ENCODE measurements at regions not wholly inside any gene's neighbourhood (a gene's known extent, or its start where the extent isn't known, plus 50 kb on each side); places are given as distances from the start of the nearest gene placed in this dataset.

DNA sequence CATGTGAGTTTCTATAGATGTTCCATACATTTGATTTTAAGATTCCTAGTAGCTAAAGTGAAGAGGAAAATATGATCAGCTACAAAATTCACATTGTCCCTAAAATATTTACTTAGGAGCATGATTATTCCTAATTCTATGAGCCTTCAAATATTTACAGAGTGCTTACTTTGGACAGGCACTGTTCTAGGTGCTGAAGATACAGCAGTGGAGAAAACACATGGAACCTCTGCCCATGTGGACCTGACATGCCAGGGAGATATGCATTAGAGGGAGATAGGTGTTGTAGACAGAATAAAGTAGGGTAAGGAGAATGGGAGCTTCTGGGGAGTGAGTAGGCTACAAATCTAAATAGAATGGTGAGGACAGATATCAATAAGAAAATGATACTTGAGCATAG lies 62.6 kb upstream of the TACR1 start:
- no peak for TF ChIP-seq POLR2A (IDR thresholded peaks at IDR 0.05)
- TF ChIP-seq POLR2AphosphoS5 (IDR thresholded peaks at IDR 0.05): no peak
- TF ChIP-seq EP300 (IDR thresholded peaks at IDR 0.05): no peak
- TF ChIP-seq, protein P1, sequence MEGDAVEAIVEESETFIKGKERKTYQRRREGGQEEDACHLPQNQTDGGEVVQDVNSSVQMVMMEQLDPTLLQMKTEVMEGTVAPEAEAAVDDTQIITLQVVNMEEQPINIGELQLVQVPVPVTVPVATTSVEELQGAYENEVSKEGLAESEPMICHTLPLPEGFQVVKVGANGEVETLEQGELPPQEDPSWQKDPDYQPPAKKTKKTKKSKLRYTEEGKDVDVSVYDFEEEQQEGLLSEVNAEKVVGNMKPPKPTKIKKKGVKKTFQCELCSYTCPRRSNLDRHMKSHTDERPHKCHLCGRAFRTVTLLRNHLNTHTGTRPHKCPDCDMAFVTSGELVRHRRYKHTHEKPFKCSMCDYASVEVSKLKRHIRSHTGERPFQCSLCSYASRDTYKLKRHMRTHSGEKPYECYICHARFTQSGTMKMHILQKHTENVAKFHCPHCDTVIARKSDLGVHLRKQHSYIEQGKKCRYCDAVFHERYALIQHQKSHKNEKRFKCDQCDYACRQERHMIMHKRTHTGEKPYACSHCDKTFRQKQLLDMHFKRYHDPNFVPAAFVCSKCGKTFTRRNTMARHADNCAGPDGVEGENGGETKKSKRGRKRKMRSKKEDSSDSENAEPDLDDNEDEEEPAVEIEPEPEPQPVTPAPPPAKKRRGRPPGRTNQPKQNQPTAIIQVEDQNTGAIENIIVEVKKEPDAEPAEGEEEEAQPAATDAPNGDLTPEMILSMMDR (IDR thresholded peaks at IDR 0.05): no peak
- H3K36me3 ChIP-seq: no peaks in the 10 kb centered on the region
- no peak overlapping the region for H3K4me3 ChIP-seq
- no peaks in the 10 kb centered on the region for H3K27me3 ChIP-seq
- DNase-seq: no peak
- H3K4me1 ChIP-seq: no peaks in the 10 kb centered on the region
- no peak overlapping the region for H3K27ac ChIP-seq
- intact Hi-C loops (cut with DNase I; ENCODE audit: low total_unique reads): no loop called here
- H3K9me3 ChIP-seq: peaks cover 0 to 53% (median 21%) of the 10 kb centered on the region in 4 donors

DNA sequence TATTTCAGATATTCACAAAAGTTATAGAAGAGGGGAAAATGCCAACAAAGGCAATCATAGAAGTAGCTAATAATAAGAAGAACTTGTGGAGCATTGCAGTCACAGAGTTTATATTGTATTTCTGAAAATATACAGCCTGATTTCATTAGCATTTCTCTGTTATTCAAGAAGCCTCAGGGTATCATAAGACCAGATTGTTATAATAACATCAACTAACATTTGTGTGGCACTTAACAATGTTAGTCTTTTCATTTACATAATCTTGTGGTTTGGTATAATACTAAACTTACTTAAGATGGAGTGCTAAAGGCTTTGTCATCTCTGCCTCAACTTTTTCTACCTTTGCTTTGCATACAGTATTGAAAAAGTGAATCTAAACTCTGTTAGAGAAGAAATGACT lies 61.6 kb upstream of the TACR1 start:
- TF ChIP-seq, protein P1 (IDR thresholded peaks at IDR 0.05): no peak
- no peak for TF ChIP-seq POLR2AphosphoS5 (IDR thresholded peaks at IDR 0.05)
- TF ChIP-seq EP300 (IDR thresholded peaks at IDR 0.05): no peak
- no peak for TF ChIP-seq POLR2A (IDR thresholded peaks at IDR 0.05)
- Histone ChIP-seq H3K27me3 (no peaks in the 10 kb centered on the region), H3K4me3 (no peak overlapping the region), H3K36me3 (no peaks in the 10 kb centered on the region), H3K4me1 (no peaks in the 10 kb centered on the region), H3K27ac (no peak overlapping the region), H3K9me3 (peaks cover 0 to 44% (median 21%) of the 10 kb centered on the region in 4 donors)
- DNase-seq: no peak
- intact Hi-C loops (cut with DNase I; ENCODE audit: low total_unique reads): no loop called here

DNA sequence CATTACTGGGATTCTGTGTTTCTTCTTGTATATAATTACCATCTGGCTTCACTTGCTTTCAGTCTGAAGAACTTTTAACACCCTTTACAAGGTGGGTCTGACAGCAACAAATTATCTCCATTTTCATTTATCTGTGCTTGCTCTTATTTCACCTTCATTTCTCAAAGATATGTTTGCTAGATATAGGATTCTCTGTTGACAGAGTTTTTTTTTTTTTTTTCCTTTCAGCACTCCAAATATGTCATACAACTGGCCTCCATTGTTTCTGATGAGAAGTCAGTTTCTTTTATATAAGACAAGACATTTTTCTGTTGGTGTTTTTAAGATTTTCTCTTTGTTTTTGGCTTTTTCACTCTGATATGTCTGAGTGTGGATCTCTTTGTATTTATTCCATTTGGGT lies 59.3 kb upstream of the TACR1 start:
- no peaks in the 10 kb centered on the region for H3K4me1 ChIP-seq
- H3K9me3 ChIP-seq: peaks cover 0 to 42% (median 21%) of the 10 kb centered on the region in 4 donors
- intact Hi-C loops (cut with DNase I; ENCODE audit: low total_unique reads): no loop called here
- H3K36me3 ChIP-seq: no peaks in the 10 kb centered on the region
- TF ChIP-seq POLR2AphosphoS5 (IDR thresholded peaks at IDR 0.05): no peak
- H3K4me3 ChIP-seq: no peak overlapping the region
- H3K27me3 ChIP-seq: no peaks in the 10 kb centered on the region
- DNase-seq: no peak
- H3K27ac ChIP-seq: no peak overlapping the region

DNA sequence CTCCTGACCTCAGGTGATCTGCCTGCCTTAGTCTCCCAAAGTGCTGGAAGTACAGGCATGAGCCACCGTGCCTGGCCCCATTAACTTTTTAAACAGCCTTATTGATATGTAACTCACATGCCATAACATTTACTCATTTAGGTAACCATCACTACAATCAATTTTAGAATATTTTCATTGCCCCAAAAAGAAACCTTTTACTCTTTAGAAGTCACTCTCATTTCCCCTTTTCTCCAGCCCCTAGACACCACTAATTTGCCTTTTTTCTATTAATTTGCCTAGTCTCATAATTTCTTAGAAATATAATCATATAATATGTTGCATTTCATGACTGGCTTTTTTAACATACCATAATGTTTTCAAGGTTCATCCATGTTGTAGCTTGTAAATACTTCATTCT lies 57.2 kb upstream of the TACR1 start:
- Histone ChIP-seq H3K27ac (no peak overlapping the region), H3K4me1 (no peaks in the 10 kb centered on the region), H3K4me3 (no peak overlapping the region), H3K36me3 (no peaks in the 10 kb centered on the region), H3K9me3 (peaks cover 0 to 30% (median 20%) of the 10 kb centered on the region in 4 donors), H3K27me3 (no peaks in the 10 kb centered on the region)
- no peak for TF ChIP-seq POLR2AphosphoS5 (IDR thresholded peaks at IDR 0.05)
- intact Hi-C loops (cut with DNase I; ENCODE audit: low total_unique reads): no loop called here
- WGBS, 5 donors: 67 to 83% (median 78%) methylated on average over 1 of the region's 1 CpG
- DNase-seq: no peak

DNA sequence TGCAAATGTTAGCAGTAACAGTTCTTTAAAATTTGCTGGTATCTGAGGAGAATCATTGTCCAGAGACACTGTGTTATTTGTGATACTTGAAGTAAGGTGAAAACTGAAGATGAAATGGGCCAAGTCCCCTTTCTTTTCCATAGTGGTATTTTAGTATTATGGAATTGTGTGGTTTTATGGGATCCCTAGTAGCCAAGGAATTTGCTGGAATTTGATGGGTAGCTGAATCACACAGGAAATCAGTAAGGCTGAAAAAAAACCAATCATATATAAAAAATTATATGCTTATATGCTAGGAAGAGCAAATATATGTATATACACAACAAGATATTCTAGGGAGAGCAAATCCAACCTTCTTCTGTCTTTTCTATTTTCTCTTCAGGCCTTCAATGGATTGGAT lies 54.2 kb upstream of the TACR1 start:
- H3K9me3 ChIP-seq: peaks cover 0 to 34% (median 18%) of the 10 kb centered on the region in 4 donors
- H3K4me3 ChIP-seq: no peak overlapping the region
- no peaks in the 10 kb centered on the region for H3K4me1 ChIP-seq
- no peaks in the 10 kb centered on the region for H3K27me3 ChIP-seq
- intact Hi-C loops (cut with DNase I; ENCODE audit: low total_unique reads): no loop called here
- TF ChIP-seq POLR2A (IDR thresholded peaks at IDR 0.05) (no peak), EP300 (IDR thresholded peaks at IDR 0.05) (no peak), POLR2AphosphoS5 (IDR thresholded peaks at IDR 0.05) (no peak)
- TF ChIP-seq, protein P1 (IDR thresholded peaks at IDR 0.05): no peak
- no peaks in the 10 kb centered on the region for H3K36me3 ChIP-seq
- DNase-seq: no peak
- H3K27ac ChIP-seq: no peak overlapping the region

DNA sequence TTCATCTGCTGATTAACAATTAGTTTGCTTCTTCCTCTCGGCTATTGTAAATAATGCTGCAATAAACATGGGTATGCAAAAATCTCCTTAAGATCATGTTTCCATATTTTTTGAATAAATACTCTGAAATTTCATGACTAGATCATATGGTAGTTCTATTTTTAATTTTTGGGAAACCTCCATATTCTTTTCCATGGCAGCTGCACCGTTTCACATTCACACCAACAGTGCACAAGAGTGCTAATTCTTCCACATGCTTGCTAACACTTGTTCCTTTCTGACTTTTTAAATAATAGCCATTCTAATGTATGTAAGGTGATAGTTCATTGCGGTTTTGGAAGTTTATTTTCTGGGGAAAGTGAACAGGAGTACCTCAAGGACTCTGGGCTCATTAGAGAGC lies 52.6 kb upstream of the TACR1 start:
- 78 to 84% (median 82%) methylated on average over 3 of the region's 3 CpGs for WGBS, 5 donors
- intact Hi-C loops (cut with DNase I; ENCODE audit: low total_unique reads): no loop called here
- TF ChIP-seq POLR2AphosphoS5 (IDR thresholded peaks at IDR 0.05): no peak
- TF ChIP-seq, protein P1 (IDR thresholded peaks at IDR 0.05): no peak
- no peak for TF ChIP-seq POLR2A (IDR thresholded peaks at IDR 0.05)
- no peak for TF ChIP-seq EP300 (IDR thresholded peaks at IDR 0.05)

More for the DNA sequence above, 52.6 kb upstream of the TACR1 start:
- Histone ChIP-seq H3K27me3 (no peaks in the 10 kb centered on the region), H3K9me3 (peaks cover 0 to 26% (median 14%) of the 10 kb centered on the region in 4 donors), H3K36me3 (no peaks in the 10 kb centered on the region), H3K4me3 (no peak overlapping the region), H3K4me1 (no peaks in the 10 kb centered on the region), H3K27ac (no peak overlapping the region)
- no peak for DNase-seq

All from stomach (tissue), 8 donors.